GF-D8 (cell line): ENCODE measurements at regions not wholly inside any gene's neighbourhood (a gene's known extent, or its start where the extent isn't known, plus 50 kb on each side); places are given as distances from the start of the nearest gene placed in this dataset.

Source experiments
- DNase-seq: peaks from one replicate; lab custom pipeline; 2025; lab: John Stamatoyannopoulos, UW

- DNase-seq: no peak
These were observed 95.7 kb upstream of the SOX5 start for GRCh38 chr12:24044941-24045703.

- DNase-seq: no peak
These were observed 93.2 kb upstream of the SOX5 start for GRCh38 chr12:24042651-24043050.

GRCh38 chr12:24039113-24039525 lies 89.6 kb upstream of the SOX5 start:
- DNase-seq: no peak

- no peak for DNase-seq
These were observed 88.9 kb upstream of the SOX5 start for GRCh38 chr12:24038211-24038997.

- no peak for DNase-seq
These were observed 87.2 kb upstream of the SOX5 start for GRCh38 chr12:24036438-24037216.

- no peak for DNase-seq
These were observed 85.4 kb upstream of the SOX5 start for GRCh38 chr12:24034894-24035293.

- no peak for DNase-seq
These were observed 84.7 kb upstream of the SOX5 start for GRCh38 chr12:24034160-24034559.

GRCh38 chr12:24027352-24027751 lies 77.9 kb upstream of the SOX5 start:
- DNase-seq: no peak

GRCh38 chr12:24025153-24025798 lies 75.8 kb upstream of the SOX5 start:
- DNase-seq: no peak

- no peak for DNase-seq
These were observed 73.6 kb upstream of the SOX5 start for GRCh38 chr12:24023081-24023480.

GRCh38 chr12:24021164-24021502 lies 71.7 kb upstream of the SOX5 start:
- no peak for DNase-seq

GRCh38 chr12:24020397-24021163 lies 71.1 kb upstream of the SOX5 start:
- no peak for DNase-seq

GRCh38 chr12:24015833-24016160 lies 66.3 kb upstream of the SOX5 start:
- no peak for DNase-seq

- DNase-seq: no peak
These were observed 65.7 kb upstream of the SOX5 start for GRCh38 chr12:24014915-24015832.

- no peak for DNase-seq
These were observed 64.8 kb upstream of the SOX5 start for GRCh38 chr12:24014240-24014639.

- no peak for DNase-seq
These were observed 63.1 kb upstream of the SOX5 start for GRCh38 chr12:24012528-24012927.

GRCh38 chr12:24011927-24012507 lies 62.5 kb upstream of the SOX5 start:
- no peak for DNase-seq

- no peak for DNase-seq
These were observed 58.7 kb upstream of the SOX5 start for GRCh38 chr12:24008166-24008565.
